ENCODE measurements at regions not wholly inside any gene's neighbourhood (a gene's known extent, or its start where the extent isn't known, plus 50 kb on each side); places are given as distances from the start of the nearest gene placed in this dataset.

DNA sequence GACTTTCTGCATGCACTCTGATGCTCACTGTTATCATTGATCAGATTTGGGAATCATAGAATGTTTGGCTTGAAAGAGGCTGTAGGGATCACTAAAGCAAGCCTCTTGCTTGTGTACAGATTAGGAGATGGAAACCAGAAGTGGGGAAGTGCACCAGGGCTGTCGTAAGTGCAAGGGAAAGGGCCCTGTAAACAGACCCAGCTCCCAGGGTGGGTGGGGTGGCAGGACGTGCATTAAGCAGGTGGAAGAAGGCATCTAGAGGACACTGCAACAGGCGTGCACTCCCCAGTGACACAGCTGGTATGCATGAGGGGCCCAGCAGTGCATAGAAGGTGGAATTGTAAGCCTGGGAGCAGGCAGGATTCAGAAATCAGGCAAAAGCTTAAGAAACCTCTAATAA, 58.0 kb upstream of the SLC7A14 start:
- intact Hi-C loops (cut with micrococcal nuclease) = no loop called here
- H3K27ac Mint-ChIP-seq = no peak overlapping the region
- peaks cover 6% of the 10 kb centered on the region for H3K27me3 Mint-ChIP-seq (ENCODE audit: low read depth)
- H3K4me1 Mint-ChIP-seq (ENCODE audit: low read depth) = no peaks in the 10 kb centered on the region
- DNase-seq = no peak
- no peaks in the 10 kb centered on the region for H3K36me3 Mint-ChIP-seq (ENCODE audit: low read depth)
- peaks cover 2% of the 10 kb centered on the region for H3K9me3 Mint-ChIP-seq
- no peak overlapping the region for H3K4me3 Mint-ChIP-seq
- CTCF ChIA-PET = no interaction called here

DNA sequence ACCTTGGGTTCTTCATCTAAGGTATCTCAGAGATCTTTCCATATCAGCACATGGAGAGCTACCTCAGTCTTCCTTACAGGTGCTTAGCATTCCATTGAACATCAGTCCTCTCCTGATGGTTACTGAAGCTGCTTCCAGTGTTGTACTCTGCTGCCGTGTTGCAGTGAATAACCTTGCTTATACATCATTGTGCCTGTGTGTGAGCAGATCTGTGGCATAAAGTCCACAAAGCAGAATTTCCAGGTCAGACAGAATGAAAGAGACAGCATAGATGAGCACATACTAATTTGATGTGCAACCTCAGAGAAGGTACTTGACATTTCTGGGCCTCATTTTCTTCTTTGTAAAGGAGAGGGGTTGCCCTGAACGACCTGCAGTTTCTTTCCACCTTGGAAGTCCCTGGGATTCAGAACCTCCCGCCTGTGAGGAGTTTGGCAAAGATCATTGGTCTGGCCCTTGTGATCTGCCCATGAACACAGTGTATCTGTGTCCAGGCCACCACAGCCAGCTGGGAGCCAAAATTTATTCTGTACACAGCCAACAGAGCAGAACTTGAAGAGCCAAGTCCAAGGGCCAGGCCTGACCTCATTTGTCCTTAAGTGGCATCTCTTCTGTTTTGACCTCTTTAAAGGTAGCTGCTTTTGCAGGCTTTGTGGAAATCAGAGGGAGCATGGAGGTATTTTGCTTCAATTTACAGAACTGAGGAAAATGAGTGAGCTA, 57.2 kb upstream of the SLC7A14 start:
- intact Hi-C loops (cut with micrococcal nuclease) = no loop called here
- H3K36me3 Mint-ChIP-seq (ENCODE audit: low read depth) = no peaks in the 10 kb centered on the region
- CTCF ChIA-PET = no interaction called here
- peaks cover 6% of the 10 kb centered on the region for H3K27me3 Mint-ChIP-seq (ENCODE audit: low read depth)
- no peak overlapping the region for H3K27ac Mint-ChIP-seq
- peaks cover 2% of the 10 kb centered on the region for H3K9me3 Mint-ChIP-seq
- H3K4me1 Mint-ChIP-seq (ENCODE audit: low read depth) = no peaks in the 10 kb centered on the region
- no peak overlapping the region for H3K4me3 Mint-ChIP-seq
- DNase-seq = no peak

DNA sequence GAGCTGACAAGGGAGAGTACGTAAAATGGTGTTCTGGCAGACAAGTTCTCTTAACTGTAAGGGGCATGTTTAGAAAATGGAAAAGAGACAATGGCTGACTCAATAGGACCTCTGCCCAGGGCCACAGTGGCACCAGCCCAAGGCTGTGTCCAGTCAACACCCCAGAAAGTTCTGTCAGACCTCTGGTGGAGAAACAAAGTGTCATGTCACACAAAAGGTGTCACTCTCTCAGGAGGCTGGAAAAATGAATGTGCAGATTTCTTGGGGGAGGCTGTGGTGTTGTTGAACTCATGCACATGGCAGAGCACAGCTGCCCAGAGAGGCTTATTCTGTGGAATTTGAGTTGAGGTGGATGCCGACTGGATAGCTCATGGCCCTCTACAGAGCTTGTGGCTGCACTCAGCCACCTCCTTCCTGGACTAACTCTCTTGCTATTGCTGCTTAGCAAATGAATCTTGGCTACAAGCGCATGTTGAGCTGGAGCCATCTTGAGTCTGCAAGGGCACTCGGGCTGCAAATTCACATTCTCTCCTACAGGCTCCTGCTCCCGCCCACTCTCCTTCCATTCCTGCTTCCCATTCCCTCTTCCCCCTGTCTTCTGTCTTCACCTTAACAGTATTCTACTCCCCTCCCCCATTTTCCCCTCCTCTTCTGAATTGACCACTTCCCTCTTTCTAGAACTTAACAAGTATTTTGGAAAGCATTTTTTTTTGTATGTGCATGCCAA, 55.8 kb upstream of the SLC7A14 start:
- no peak for DNase-seq
- intact Hi-C loops (cut with micrococcal nuclease) = no loop called here
- Mint-ChIP-seq H3K4me3 (no peak overlapping the region), H3K27ac (no peak overlapping the region), H3K36me3 (ENCODE audit: low read depth) (no peaks in the 10 kb centered on the region), H3K27me3 (ENCODE audit: low read depth) (peaks cover 6% of the 10 kb centered on the region), H3K9me3 (peaks cover 2% of the 10 kb centered on the region), H3K4me1 (ENCODE audit: low read depth) (no peaks in the 10 kb centered on the region)
- CTCF ChIA-PET = no interaction called here

DNA sequence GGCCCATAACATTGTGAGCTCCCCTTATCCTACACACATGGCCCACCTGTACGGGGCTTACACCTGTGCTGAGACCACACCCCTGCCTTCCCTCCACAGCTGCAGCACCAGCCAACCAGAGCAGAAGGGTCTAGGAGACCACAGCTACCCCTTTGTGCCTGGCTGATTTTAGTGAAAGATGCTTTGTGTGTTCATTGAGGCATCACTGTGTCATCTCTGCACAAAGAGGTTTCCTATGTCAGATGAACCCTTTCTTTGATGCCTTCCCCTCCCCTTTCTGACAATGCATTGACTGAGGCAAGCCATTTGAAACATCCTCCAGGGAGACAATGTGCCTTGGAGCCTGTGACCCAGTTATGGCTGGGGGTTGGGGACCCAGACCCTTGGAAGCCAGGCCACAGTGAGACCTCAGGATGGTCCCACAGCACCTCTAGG, 54.9 kb upstream of the SLC7A14 start:
- Mint-ChIP-seq H3K27ac (no peak overlapping the region), H3K4me1 (ENCODE audit: low read depth) (no peaks in the 10 kb centered on the region), H3K27me3 (ENCODE audit: low read depth) (peaks cover 6% of the 10 kb centered on the region), H3K4me3 (no peak overlapping the region), H3K36me3 (ENCODE audit: low read depth) (no peaks in the 10 kb centered on the region), H3K9me3 (peaks cover 2% of the 10 kb centered on the region)
- no peak for DNase-seq
- intact Hi-C loops (cut with micrococcal nuclease) = no loop called here
- CTCF ChIA-PET = no interaction called here

DNA sequence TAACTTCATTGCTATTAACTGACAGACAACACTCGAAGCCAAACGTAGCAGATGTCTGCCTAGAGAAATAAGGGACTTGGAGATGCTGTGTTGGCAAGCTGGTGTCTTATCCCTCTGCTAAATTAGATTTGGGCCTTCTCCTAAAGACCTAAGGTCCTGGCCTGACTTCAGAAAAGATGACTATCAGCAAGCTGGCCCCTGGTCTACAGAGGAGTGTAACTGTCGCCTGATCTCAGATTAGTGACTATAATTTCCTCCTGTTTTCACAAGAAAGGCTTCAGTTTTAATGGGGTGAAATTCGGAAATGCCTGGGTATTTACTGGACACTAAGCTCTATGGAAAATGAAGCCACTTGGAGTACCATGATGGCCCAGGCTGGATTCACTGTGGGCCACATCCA, 53.1 kb upstream of the SLC7A14 start:
- no peaks in the 10 kb centered on the region for H3K4me1 Mint-ChIP-seq (ENCODE audit: low read depth)
- H3K9me3 Mint-ChIP-seq = no peaks in the 10 kb centered on the region
- H3K4me3 Mint-ChIP-seq = no peak overlapping the region
- CTCF ChIA-PET = interaction anchor here (1.9 kb wide), 1 partner anchor 171 kb away, joined by 6 read pairs; no protein-coding TSS in a partner anchor
- H3K27me3 Mint-ChIP-seq (ENCODE audit: low read depth) = peaks cover 3% of the 10 kb centered on the region
- intact Hi-C loops (cut with micrococcal nuclease) = no loop called here
- H3K27ac Mint-ChIP-seq = no peak overlapping the region
- H3K36me3 Mint-ChIP-seq (ENCODE audit: low read depth) = no peaks in the 10 kb centered on the region
- no peak for DNase-seq

DNA sequence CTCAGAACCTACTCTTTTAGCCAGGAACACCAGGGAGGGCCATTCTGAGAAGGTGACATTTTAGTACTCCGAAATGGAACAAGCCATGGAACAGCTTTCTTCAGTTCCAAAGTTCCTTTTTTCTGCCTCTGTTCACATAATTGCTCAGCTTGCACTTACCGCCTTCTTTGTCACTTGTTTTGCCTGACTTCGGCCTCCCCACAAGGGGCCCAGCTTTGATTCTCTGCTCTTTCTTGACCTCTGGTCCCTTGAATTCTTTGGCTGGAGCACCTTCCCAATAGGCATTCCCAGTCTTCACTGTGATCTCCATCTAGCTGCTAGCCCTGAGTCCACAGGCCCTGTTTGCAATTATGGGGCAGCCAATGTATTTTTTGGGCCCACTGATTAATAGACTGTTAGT, 51.4 kb upstream of the SLC7A14 start:
- Mint-ChIP-seq H3K36me3 (ENCODE audit: low read depth) (no peaks in the 10 kb centered on the region), H3K27ac (no peak overlapping the region), H3K9me3 (no peaks in the 10 kb centered on the region), H3K4me1 (ENCODE audit: low read depth) (no peaks in the 10 kb centered on the region), H3K4me3 (no peak overlapping the region), H3K27me3 (ENCODE audit: low read depth) (peaks cover 3% of the 10 kb centered on the region)
- DNase-seq = no peak
- CTCF ChIA-PET = interaction anchor here (0.6 to 1.7 kb wide), 2 partner anchors 66 to 174 kb away, joined by 3 to 5 read pairs; no protein-coding TSS in a partner anchor
- intact Hi-C loops (cut with micrococcal nuclease) = no loop called here

DNA sequence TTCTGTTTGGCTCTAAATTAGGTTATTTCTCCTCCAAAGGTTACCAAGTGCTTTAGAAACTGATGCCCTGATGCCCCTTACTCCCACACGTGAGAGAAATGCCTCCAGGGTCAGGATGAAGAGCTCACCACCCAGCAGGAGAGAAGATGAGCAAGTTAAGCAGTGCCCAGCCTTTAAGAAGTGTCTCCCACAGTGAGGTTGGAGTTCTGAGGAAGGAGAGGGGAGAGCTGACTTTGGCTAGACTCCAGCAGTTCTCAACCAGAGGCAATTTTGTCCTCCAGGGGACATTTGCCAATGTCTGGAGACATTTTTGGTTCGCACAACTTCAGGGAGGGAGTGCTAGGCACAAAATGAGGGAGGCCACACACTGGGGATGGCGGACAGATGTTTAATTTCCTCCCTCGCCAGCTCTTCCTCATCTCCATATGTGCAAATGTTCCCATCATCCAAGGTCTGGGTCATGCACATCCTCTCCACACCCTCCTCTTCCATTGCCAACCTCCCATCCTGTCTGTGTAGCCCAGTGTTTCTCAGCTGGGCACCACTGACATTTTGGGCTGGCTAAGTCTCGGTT, 50.6 kb upstream of the SLC7A14 start:
- Mint-ChIP-seq H3K4me3 (no peak overlapping the region), H3K36me3 (ENCODE audit: low read depth) (no peaks in the 10 kb centered on the region), H3K27me3 (ENCODE audit: low read depth) (peaks cover 3% of the 10 kb centered on the region), H3K4me1 (ENCODE audit: low read depth) (no peaks in the 10 kb centered on the region), H3K27ac (no peak overlapping the region), H3K9me3 (no peaks in the 10 kb centered on the region)
- intact Hi-C loops (cut with micrococcal nuclease) = no loop called here
- CTCF ChIA-PET = interaction anchor here (1.7 kb wide), 1 partner anchor 175 kb away, joined by 5 read pairs; no protein-coding TSS in a partner anchor
- DNase-seq = no peak

All from activated naive CD4-positive, alpha-beta T cell treated with anti-CD3 and anti-CD28 coated beads for 36 hours (primary cell).